Embryonic facial prominence (tissue), 1 donor: ENCODE measurements at regions not wholly inside any gene's neighbourhood (a gene's known extent, or its start where the extent isn't known, plus 50 kb on each side); places are given as distances from the start of the nearest gene placed in this dataset.

ENCODE experiments used
- DNase-seq: peaks from one replicate; pipeline ENCODE4 v3.0.0-alpha.2; 2016; ENCODE audit errors: extremely low spot score

DNA sequence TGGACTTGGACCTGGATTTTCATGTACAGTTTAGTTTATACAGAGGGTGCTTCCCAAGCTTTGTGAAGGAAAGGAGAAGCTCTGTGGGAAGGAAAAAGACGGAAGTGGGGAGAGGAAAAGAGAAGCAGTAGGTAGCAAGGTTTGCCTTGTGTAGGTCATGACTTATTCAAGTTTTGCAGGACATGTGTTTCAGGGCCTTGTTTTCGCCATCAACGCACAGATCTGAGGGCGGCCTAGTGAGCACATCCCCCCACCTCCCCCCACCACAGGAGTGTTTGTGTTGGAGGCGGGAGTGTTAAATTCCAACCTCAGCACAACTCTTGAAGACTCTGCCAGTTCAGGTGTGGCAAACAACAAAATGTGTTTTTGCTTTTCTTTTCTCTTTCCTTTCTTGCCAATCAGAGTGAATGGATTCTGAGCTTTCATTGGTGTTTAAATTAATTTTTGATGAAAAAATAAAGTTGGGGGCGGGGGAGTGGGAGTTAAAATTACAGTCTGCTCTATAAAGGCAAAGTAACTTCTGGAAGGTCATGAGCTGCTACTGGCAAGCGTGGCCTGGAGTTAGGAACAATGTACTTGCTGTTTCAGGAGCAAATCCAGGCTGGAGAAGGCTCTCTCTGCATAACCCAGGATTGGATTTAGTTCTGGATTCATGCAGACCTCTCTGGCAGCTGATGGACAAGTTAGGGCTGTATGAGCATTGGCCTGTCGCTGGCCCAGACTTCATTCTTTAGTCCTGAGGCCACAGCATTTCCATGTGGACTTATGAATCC is 338.5 kb downstream of the CD83 start:
- no peak for DNase-seq

- DNase-seq = no peak
Measured at GRCh38 chr6:14456941-14457340, 339.4 kb downstream of the CD83 start.

- no peak for DNase-seq
Measured at GRCh38 chr6:14458669-14459266, 341.2 kb downstream of the CD83 start.

DNA sequence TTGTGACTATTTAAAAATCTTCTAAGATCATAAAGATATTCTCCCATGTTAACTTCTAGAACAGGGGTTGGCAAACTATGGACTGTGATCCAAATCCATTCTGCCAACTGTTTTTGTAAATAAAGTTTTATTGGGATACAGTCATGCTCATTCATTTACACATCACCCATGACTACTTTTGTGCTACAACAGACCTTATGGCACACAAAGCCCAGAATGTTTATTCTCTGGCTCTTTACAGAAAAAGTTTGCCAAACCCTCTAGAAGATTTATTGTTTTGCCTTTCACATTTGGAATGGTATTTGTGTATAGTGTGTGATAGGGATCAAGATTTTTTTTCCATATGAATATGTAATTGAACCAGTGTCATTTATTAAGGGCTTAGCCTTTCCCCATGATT is 341.7 kb downstream of the CD83 start:
- no peak for DNase-seq

GRCh38 chr6:14460556-14460955 is 343.0 kb downstream of the CD83 start:
- DNase-seq = no peak

DNA sequence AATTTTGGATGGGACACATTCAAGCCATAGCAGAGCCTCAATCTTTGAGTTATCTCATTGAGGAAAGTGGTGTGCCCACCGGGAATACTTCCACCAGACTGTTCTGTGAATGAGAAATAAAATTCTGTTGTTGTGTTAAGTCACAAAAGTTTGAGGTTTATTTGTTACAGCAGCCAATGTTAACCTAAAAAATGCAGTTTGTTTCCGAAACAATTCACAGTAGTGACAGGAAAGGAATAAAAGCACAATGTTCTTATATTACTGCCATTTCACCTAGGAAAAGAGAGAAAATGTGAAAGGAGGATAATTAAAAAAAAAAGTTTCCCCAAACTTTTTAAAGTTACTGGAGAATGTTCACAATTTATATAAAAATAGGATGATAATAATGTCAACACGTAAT is 344.6 kb downstream of the CD83 start:
- no peak for DNase-seq

DNA sequence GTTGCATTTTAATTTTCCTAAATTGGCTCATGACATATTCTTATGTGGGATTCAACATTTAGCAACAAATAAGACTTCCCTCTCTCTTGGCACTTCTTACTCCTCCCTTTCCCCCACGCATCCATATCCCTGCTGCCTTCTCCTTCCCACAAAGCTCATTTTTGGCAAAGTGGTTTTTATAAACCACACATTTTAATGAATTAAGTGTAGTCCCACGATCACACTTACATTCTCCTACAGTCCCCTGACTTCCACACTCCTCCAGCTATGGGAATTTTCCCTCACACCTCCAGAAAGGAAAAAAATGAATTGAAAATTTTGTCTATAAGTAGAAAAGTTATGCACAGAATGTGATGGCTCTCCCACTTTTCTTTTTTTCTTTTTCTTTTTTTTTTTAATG is 345.0 kb downstream of the CD83 start:
- no peak for DNase-seq

DNA sequence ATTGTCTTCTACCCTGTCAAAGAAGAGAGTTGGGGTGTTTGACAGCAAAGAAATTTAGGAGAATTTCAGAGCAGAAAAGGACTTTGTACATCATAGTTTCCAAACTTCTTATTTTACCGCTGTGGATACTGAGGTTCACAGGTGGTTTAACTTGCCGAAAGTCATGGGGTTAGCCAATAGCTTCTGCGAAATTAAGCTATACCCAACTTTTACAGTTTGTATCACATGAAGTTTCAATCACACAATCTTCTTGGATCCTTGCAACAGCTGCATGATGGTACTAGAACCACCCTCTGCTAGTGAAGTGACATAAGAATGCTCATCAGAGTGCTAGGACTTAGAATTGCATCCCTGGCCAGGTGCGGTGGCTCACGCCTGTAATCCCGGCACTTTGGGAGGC is 345.5 kb downstream of the CD83 start:
- DNase-seq = no peak

DNA sequence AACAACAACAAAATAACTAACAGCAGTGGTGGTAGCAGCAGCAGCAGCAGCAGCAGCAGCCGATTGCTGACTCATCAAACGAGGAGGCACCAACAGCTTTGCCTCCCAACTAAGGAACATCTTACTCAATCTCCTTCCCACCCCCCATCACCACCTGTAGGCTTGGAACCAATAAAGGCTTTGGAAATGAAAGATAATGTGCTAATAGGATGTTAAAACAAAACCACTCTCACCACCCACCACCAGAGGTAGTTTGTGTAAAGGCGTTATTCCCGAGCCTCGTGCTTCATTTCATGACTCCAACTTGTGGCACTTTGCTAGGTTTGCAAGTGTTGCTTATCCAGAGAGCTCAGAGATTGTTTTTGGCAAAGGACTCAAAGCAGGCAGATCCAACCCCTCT is 346.5 kb downstream of the CD83 start:
- no peak for DNase-seq

- DNase-seq = no peak
Measured at GRCh38 chr6:14464716-14465115, 347.1 kb downstream of the CD83 start.

GRCh38 chr6:14466278-14466677 is 348.7 kb downstream of the CD83 start:
- DNase-seq = no peak

GRCh38 chr6:14467591-14467990 is 350.0 kb downstream of the CD83 start:
- no peak for DNase-seq

DNA sequence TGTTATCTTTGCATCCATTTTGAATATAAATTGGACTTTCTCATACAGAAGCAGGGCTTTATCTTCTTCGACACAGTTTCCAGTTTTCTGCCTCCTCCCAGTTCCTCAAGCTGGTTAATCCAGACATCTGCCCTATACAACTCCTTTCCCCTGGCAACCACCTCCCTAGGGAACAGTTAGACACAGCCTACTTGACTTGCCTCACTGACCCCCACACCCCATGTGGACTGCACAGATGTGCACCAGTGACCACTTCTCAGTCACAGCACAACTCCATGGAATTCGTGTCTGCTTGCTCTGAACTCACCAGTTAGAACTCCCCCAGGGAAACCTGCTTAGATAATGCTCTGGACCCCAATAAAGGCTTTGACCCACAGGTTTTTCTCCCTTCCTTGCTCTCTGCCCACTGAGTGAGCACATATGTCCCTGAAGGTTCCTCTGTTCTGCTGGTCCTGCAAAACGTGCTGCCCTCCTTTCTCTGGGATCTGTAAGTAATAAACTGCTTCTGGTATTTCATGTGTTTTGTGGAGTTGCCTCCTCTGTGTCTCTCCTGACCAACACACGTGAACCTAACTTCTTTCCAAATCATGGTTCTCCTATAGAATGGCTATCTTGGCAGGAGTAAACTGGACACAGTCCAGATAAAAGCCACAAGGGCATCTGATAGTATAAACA is 351.2 kb downstream of the CD83 start:
- no peak for DNase-seq

DNA sequence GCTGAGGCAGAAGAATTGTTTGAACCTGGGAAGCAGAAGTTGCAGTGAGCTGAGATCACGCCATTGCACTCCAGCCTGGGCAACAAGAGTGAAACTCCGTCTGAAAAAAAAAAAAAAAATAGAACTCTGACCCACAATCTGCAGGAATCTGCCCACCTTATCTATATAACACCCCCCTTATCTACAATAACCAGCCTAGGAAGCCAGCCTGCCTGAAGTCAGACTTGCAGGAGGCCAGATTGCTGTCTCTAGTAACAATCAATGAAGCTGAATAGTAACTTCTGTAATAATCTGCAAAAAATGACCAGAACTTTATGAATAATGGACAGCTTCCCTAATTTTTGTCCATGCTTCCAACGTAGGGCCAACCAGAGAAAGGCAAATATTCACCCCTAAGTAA is 352.5 kb downstream of the CD83 start:
- no peak for DNase-seq

- DNase-seq = no peak
Measured at GRCh38 chr6:14470671-14471070, 353.1 kb downstream of the CD83 start.

- no peak for DNase-seq
Measured at GRCh38 chr6:14472255-14472985, 354.8 kb downstream of the CD83 start.

- DNase-seq = no peak
Measured at GRCh38 chr6:14472986-14473337, 355.4 kb downstream of the CD83 start.

DNA sequence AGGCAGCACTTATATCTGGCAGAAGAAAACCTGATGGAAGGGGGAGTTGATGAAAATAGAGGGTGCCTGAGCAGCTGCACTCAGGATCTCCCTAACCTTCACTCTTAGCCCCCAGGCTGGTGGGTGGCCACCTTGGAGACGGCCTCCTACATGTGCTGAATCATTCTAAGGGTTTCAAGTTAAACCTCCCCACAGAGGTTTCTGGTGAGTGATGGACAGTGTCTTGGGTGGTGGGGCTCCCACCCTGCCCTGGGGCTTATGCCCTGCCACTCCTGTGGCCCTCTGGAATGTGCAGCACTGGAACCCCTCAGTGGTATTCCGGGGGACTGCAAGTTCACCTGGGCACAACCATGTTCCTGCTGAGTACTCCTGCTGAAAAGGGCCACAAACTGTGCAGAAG is 357.2 kb downstream of the CD83 start:
- DNase-seq = no peak

DNA sequence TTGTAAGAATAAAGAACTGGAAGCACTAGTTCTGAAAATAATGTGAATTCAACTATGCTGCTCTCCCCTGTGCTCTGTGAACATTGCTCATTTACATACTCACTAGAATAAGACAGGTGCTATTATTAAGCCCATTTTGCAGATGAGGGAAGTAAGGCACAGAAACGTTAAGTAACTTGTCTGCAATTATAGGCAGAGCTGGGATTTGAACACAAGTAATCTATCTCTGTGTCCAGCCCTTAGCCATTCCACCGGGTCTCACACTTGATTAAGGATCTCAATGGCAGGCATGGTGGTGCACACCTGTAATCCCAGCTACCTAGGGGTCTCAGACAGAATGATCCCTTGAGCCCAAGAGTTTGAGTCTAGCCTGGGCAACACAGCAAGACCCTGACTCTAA is 357.7 kb downstream of the CD83 start:
- DNase-seq = no peak

DNA sequence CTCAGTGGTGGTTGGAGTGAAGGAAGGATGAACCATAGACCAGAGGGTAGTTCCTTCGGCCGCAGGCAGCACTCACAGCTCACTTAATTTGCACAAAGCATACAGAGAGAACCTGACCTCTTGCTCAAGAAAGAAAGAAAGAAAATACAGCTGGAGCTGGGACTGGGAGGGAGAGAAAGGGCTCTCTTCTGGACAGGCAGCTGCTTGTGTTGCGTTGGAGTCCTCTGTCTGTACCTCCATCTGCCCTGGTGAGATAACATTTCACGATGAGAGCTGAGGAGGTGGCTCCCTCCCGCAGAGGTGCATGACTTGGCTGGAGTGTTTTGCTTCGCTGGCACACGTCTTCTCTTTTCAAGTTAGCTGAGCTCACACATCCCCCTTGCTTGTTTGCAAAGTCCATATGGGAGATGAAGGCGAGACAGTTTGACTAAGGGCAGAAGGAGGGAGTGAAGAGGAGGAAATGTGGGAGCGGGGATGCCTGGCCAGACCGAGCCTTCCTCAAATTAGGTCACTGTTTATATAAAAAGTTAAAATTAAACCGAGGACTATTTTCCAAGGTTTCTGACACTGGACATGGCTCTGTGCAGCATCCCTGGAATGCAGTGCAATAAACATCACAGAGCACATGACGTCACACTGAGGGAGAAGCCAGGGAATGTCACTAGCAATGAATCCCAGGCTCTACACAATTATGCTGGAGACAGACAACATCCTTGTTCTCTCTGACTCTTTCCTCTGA is 359.4 kb downstream of the CD83 start:
- DNase-seq = peak; percentile 47

GRCh38 chr6:14477559-14477958 is 360.0 kb downstream of the CD83 start:
- DNase-seq = no peak
